ENCODE measurements at regions not wholly inside any gene's neighbourhood (a gene's known extent, or its start where the extent isn't known, plus 50 kb on each side); places are given as distances from the start of the nearest gene placed in this dataset.

GRCh38 chr12:28777603-28778365 is 371.3 kb upstream of the FAR2 start:
- TF ChIP-seq, protein P1, sequence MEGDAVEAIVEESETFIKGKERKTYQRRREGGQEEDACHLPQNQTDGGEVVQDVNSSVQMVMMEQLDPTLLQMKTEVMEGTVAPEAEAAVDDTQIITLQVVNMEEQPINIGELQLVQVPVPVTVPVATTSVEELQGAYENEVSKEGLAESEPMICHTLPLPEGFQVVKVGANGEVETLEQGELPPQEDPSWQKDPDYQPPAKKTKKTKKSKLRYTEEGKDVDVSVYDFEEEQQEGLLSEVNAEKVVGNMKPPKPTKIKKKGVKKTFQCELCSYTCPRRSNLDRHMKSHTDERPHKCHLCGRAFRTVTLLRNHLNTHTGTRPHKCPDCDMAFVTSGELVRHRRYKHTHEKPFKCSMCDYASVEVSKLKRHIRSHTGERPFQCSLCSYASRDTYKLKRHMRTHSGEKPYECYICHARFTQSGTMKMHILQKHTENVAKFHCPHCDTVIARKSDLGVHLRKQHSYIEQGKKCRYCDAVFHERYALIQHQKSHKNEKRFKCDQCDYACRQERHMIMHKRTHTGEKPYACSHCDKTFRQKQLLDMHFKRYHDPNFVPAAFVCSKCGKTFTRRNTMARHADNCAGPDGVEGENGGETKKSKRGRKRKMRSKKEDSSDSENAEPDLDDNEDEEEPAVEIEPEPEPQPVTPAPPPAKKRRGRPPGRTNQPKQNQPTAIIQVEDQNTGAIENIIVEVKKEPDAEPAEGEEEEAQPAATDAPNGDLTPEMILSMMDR (IDR thresholded peaks at IDR 0.05): no peak

GRCh38 chr12:28780096-28780495 is 369.0 kb upstream of the FAR2 start:
- TF ChIP-seq, protein P1 (IDR thresholded peaks at IDR 0.05): no peak

GRCh38 chr12:28780960-28781359 is 368.1 kb upstream of the FAR2 start:
- TF ChIP-seq, protein P1 (IDR thresholded peaks at IDR 0.05): no peak

DNA sequence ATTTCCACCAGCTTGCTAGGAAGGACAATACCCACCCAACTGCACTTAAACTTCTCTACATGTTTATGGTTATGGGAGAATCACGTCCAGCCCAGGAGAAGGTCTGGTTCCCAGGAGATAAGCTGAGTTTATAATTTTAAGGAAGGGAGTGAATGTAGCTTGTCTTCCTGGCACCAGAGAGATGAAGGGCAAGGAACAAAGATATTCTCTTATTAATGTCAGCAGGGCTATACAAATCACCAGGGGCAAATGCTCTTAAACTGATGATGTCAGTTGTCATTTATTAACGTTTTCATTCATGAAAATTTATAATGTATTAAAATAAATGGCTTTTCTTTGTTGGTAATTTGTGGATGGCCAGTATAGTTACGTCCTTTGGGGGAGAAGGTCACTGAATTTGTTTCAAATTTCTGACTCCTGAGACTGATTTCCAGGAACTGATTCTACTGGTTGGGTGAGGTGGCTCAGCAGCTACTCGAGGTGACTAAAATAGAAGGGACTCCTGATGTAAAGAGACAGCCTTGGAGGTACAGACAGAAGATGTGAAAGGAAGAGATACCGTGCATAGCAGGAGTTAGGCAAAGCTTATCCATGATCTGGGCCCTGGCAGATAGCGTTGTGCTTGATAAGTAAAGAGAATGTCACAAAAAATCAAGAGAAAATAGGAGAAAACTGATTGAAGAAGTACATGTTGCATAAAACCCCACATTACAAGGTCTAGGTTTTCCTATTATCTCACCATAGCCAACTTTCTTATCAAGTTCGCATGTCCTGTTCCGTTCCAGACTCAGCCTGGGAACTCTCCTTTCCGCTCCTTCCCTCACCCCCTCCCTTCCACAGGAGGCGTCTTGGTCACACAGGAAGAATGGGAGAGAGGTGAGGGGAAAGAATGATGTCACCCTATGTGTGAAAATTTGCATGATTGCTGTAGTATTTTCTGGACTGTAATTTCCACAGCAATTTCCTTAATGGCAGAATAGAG is 367.1 kb upstream of the FAR2 start:
- TF ChIP-seq, protein P1 (IDR thresholded peaks at IDR 0.05): no peak

DNA sequence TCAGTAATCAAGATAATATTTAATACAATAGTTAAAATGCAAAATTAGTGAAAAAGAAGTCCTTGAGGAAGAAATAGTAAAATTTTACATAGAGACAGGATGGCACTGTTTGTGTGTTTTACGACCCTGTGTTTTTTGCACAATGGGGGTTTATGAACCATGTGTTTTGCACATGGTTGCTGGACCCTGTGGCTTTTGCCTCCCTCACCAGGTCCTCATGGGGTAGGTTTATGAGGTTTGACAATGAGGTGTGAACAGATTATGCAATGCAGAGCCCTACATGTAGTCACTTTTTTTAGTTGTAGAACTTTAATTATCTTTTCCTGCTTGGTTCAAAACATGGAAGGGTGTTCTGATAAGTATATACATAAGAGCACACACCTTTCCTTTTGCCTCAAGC is 366.3 kb upstream of the FAR2 start:
- TF ChIP-seq, protein P1 (IDR thresholded peaks at IDR 0.05): no peak

DNA sequence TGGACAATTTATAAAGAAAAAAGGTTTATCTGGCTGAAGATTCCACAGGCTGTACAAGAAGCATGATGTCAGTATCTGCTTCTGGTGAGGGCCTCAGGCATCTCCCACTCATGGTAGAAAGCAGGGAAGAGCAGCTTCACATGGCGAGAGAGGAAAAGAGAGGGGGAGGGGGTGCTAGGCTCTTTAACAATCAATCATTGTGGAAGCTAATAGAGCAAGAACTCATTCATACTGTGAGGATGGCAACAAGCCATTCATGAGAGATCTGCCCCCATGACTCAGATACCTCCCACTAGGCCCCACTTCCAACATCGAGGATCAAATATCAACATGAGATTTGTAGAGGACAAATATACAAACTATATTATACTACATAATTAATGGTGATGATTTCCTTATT is 361.9 kb upstream of the FAR2 start:
- TF ChIP-seq, protein P1 (IDR thresholded peaks at IDR 0.05): no peak

DNA sequence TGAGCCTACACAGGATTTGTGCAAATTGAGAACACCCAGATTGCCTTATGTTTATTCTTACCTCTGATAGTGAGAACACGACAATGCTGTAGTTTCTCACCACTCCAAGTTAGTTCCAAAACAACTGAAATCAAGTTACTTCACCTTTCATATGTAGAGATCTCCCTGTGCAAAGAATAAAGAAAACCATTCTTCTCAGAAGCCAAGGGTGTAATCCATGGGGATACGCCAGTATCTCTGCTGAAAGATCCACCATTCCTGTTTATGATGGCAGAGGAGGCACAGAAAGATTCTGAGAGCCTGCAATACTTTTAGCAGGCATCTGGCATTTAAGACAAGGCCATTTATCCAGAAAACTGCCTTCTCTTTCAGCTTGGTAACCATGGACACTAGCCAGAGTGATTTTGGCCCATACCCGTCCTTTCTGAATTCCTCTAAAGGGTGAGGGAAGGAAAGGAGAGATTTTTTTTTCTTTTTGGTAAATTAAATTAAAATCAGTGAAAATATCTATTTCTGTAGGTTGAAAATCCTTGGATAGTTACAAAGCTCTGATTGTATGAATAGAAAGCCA is 355.4 kb upstream of the FAR2 start:
- TF ChIP-seq, protein P1 (IDR thresholded peaks at IDR 0.05): no peak

Measured in LNCAP (cell line).